ENCODE measurements at regions not wholly inside any gene's neighbourhood (a gene's known extent, or its start where the extent isn't known, plus 50 kb on each side); places are given as distances from the start of the nearest gene placed in this dataset.
A peak's percentile ranks its signal among the peaks of the same experiment; 100 is the strongest.

- no peaks in the 10 kb centered on the region for H3K36me3 ChIP-seq (ENCODE audit: control insufficient read depth in 2 of 4, insufficient read depth in 4 of 4, low read length in 3 of 4)
- no peak overlapping the region for H3K23ac ChIP-seq (ENCODE audit: insufficient read length)
- H3K14ac ChIP-seq (ENCODE audit: insufficient read length) = no peak overlapping the region
- H4K91ac ChIP-seq (replicated peaks; ENCODE audit: insufficient read length, low read length) = no peak overlapping the region
- ChIA-PET POLR2A (ENCODE audit: partially characterized antibody) (no interaction called here), CTCF (ENCODE audit: partially characterized antibody) (interaction anchor here (1.2 kb wide), 1 partner anchor 23 kb away, joined by 5 read pairs; no protein-coding TSS in a partner anchor)
- H3K9ac ChIP-seq (replicated peaks in 1 of 4; ENCODE audit: extremely low read depth in 1 of 4, low read depth in 3 of 4, low read length in 3 of 4) = no peak overlapping the region
- no peak overlapping the region for H3K27ac ChIP-seq (ENCODE audit: low read depth, low read length)
- no peak overlapping the region for H2BK5ac ChIP-seq (ENCODE audit: low read depth, low read length)
- no peaks in the 10 kb centered on the region for H3K79me2 ChIP-seq (ENCODE audit: control insufficient read depth in 1 of 2, insufficient read depth in 2 of 2, low read length in 2 of 2)
- no peaks in the 10 kb centered on the region for H3K23me2 ChIP-seq (ENCODE audit: low read depth, low read length)
- TF ChIP-seq, protein P1, sequence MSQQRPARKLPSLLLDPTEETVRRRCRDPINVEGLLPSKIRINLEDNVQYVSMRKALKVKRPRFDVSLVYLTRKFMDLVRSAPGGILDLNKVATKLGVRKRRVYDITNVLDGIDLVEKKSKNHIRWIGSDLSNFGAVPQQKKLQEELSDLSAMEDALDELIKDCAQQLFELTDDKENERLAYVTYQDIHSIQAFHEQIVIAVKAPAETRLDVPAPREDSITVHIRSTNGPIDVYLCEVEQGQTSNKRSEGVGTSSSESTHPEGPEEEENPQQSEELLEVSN (IDR thresholded peaks at IDR 0.05) = peak; percentile 71
- TF ChIP-seq MAX (IDR thresholded peaks at IDR 0.05) = peak; percentile 85
- no peak for TF ChIP-seq SP2 (IDR thresholded peaks at IDR 0.05; ENCODE audit: low read length)
- TF ChIP-seq RAD21 (IDR thresholded peaks at IDR 0.05 in 1 of 2, conservative IDR thresholded peaks at IDR 0.05 in 1 of 2; ENCODE audit: low read depth in 2 of 2, low read length in 2 of 2) = peak; percentile 3 to 15; a peak in 2 of 4 replicates
- no peak for TF ChIP-seq TAF7 (optimal IDR thresholded peaks at IDR 0.05; ENCODE audit: borderline replicate concordance, low read depth, low read length)
- H3K4me1 ChIP-seq (replicated peaks in 1 of 4; ENCODE audit: control insufficient read depth in 3 of 4, insufficient read depth in 4 of 4, low read length in 3 of 4) = no peaks in the 10 kb centered on the region
- H4K5ac ChIP-seq (ENCODE audit: insufficient read length, low read depth, low read length) = no peak overlapping the region
- H3K79me1 ChIP-seq (ENCODE audit: low read depth, low read length) = no peaks in the 10 kb centered on the region
- H2BK20ac ChIP-seq (ENCODE audit: low read length) = no peak overlapping the region
- H3K18ac ChIP-seq (ENCODE audit: extremely low read depth, low read length) = no peak overlapping the region
- H4K20me1 ChIP-seq (replicated peaks in 1 of 2; ENCODE audit: control insufficient read depth in 1 of 2, insufficient read depth in 2 of 2, low read length in 2 of 2) = no peaks in the 10 kb centered on the region
- no peak overlapping the region for H3K4me3 ChIP-seq (ENCODE audit: extremely low read depth in 1 of 4, insufficient read depth in 2 of 4, low read depth in 3 of 4, low read length in 4 of 4)
- H2BK120ac ChIP-seq (replicated peaks; ENCODE audit: low read depth, low read length) = no peak overlapping the region
- H2BK15ac ChIP-seq (ENCODE audit: low read length) = no peak overlapping the region
- peak in 1 of 2 experiments; percentile 13 for DNase-seq (ENCODE audit: low read depth in 1 of 2, low spot score in 2 of 2)
- no peak overlapping the region for H2BK12ac ChIP-seq (ENCODE audit: low read depth, low read length)
- no peaks in the 10 kb centered on the region for H3K9me3 ChIP-seq (ENCODE audit: insufficient read depth in 2 of 2, low read depth in 1 of 2, low read length in 1 of 2)
- H2AK5ac ChIP-seq (ENCODE audit: low read depth, low read length) = no peak overlapping the region
- peak overlapping the region; percentile 43 for H2AFZ ChIP-seq (ENCODE audit: low read length)
- H3K4me2 ChIP-seq (ENCODE audit: insufficient read depth in 1 of 2, low read depth in 2 of 2, low read length in 2 of 2) = no peak overlapping the region
- H3K27me3 ChIP-seq (replicated peaks in 1 of 4; ENCODE audit: control insufficient read depth in 3 of 4, extremely low read depth in 1 of 4, insufficient read depth in 3 of 4, low read length in 3 of 4) = no peaks in the 10 kb centered on the region
- no peak overlapping the region for H3K4ac ChIP-seq (replicated peaks; ENCODE audit: insufficient read length, low read depth, low read length)
- WGBS, 2 experiments (ENCODE audit: extremely low coverage in 1 of 2, insufficient coverage in 1 of 2, insufficient read length in 1 of 2, insufficient replicate concordance in 2 of 2, low coverage in 1 of 2, low lambda C conversion rate in 2 of 2, missing lambda C conversion rate in 1 of 2) = 67% methylated on average over 1 of the region's 1 CpG; no CpG with 5 or more reads in 1 of the 2 experiments
- FAIRE-seq = peak; percentile 79
- H4K8ac ChIP-seq (ENCODE audit: extremely low read depth, insufficient read depth, low read length) = no peak overlapping the region
- H3K56ac ChIP-seq (replicated peaks; ENCODE audit: insufficient read length, low read depth, low read length) = no peak overlapping the region
These were observed 99.0 kb downstream of the PCDH20 start for GRCh38 chr13:61316647-61317046.
